Upper lobe of left lung (tissue), 6 donors: ENCODE measurements at regions not wholly inside any gene's neighbourhood (a gene's known extent, or its start where the extent isn't known, plus 50 kb on each side); places are given as distances from the start of the nearest gene placed in this dataset.
"Not testable (repeated sequence)": the region's sequence is repeated elsewhere in the genome, so short reads cannot be mapped to it uniquely, and the experiment has no call there.

ENCODE experiments used
- ATAC-seq, 2 donors: fragments of 200-7000 bp; cut with Tn5 transposase; one replicate each; pipeline ENCODE4 v1.9.1; 2022; ENCODE audit warnings: mild to moderate bottlenecking in 2 of 2, moderate library complexity in 2 of 2; ENCODE audit not compliant: low FRiP score in 2 of 2
- DNase-seq, 2 donors: peaks; one replicate each; pipeline ENCODE4 v3.0.0-alpha.2; 2019 to 2020
- H3K27ac ChIP-seq, 4 donors: fragments of 200-600 bp; sonication (generic); one replicate each; pipeline ENCODE4 v1.5.1; 2016 to 2019
- H3K27me3 ChIP-seq, 4 donors: fragments of 200-600 bp; sonication (generic); one replicate each; pipeline ENCODE4 v1.5.1; 2017 to 2019
- H3K36me3 ChIP-seq, 4 donors: fragments of 200-600 bp; sonication (generic); one replicate each; pipeline ENCODE4 v1.5.1; 2016 to 2019
- H3K4me1 ChIP-seq, 4 donors: fragments of 200-600 bp; sonication (generic); one replicate each; pipeline ENCODE4 v1.5.1; 2018 to 2019
- H3K4me3 ChIP-seq, 4 donors: fragments of 200-600 bp; sonication (generic); one replicate each; pipeline ENCODE4 v1.5.1; 2017 to 2019; ENCODE audit warnings: mild to moderate bottlenecking in 2 of 4, moderate library complexity in 1 of 4
- H3K9me3 ChIP-seq, 4 donors: fragments of 200-600 bp; sonication (generic); one replicate each; pipeline ENCODE4 v1.5.1; 2018 to 2019
- EP300 ChIP-seq, 4 donors: sonication (generic); formaldehyde crosslinking; IDR thresholded peaks; one replicate each; pipeline ENCODE4 v1.5.1; 2017; ENCODE audit warnings: antibody characterized with exemption in 4 of 4, control low read depth in 2 of 4
- POLR2A ChIP-seq, 4 donors: fragments of 450-650 bp; IDR thresholded peaks; one replicate each; pipeline ENCODE4 v1.5.1; 2016 to 2017; ENCODE audit warnings: antibody characterized with exemption in 4 of 4, mild to moderate bottlenecking in 2 of 4
- POLR2AphosphoS5 ChIP-seq, 2 donors: sonication (generic); formaldehyde crosslinking; IDR thresholded peaks; one replicate each; pipeline ENCODE4 v1.5.1; 2017; ENCODE audit warnings: antibody characterized with exemption in 2 of 2
- WGBS, 2 donors: methylation state at CpG; one replicate each; pipeline ENCODE4 v1.1.5; 2017 to 2018; 5-methylcytosine and 5-hydroxymethylcytosine counted together
- TF ChIP-seq, protein P1 (sequence below), 6 experiments: fragments of 450-650 bp in 4 of 6; fragments of 200-600 bp in 2 of 6; sonication (generic) in 2 of 6; IDR thresholded peaks; one replicate each; pipeline ENCODE4 v1.5.1; 2016 to 2019; ENCODE audit warnings: antibody characterized with exemption in 6 of 6
- donor health status: DM: no; HTN: no; CAD: no; lungs with moderate emphysema.
- donor health status: DM: no; HTN: yes; CAD: no; lungs with severe emphysema.

- 52 to 63% methylated on average over 5 of the region's 5 CpGs for WGBS, 2 donors
- ATAC-seq (no peak), DNase-seq (no peak)
- Histone ChIP-seq H3K4me3 (no peak overlapping the region), H3K27me3 (no peaks in the 10 kb centered on the region), H3K36me3 (no peaks in the 10 kb centered on the region), H3K9me3 (no peaks in the 10 kb centered on the region), H3K27ac (no peak overlapping the region), H3K4me1 (no peaks in the 10 kb centered on the region)
- TF ChIP-seq POLR2A (IDR thresholded peaks at IDR 0.05) = no peak
Measured at GRCh38 chr1:5140136-5140535, 485.7 kb downstream of the AJAP1 start.

DNA sequence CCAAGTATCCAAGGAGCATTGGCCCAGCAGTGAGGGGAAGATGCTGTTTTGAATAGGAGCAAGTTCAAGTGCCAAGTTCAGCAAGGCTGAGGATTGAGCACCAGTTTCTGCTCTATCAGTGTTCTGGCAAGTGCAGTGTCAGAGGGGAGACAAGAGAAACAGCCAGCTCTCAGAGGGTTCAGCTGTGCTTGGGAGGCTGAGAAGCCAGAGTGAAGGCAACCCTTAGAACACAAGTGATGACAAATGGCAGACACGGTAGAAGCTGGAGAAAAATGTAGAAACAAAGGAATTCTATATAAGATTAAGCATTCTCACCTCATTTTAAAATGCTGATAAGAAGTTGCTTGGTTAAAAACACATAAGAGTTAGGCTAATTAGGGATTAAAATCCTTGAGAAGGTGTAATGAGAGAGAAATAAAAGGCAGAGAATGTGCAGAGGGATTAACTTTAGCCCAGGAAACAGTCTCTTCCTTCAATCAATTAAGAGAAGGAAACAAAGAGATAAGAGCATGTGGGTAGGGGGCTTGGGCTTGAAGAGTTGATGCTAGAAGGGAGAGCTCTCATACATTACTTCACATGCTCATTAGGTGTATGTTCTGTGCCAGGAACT, 475.4 kb downstream of the AJAP1 start:
- Histone ChIP-seq H3K4me3 (no peak overlapping the region), H3K27ac (no peak overlapping the region), H3K4me1 (no peaks in the 10 kb centered on the region), H3K27me3 (no peaks in the 10 kb centered on the region), H3K9me3 (peaks cover 0 to 6% (median 0%) of the 10 kb centered on the region in 4 donors), H3K36me3 (no peaks in the 10 kb centered on the region)
- 13 to 37% methylated on average over 1 of the region's 1 CpG for whole genome bisulfite sequencing, 2 donors
- no peak for DNase-seq
- TF ChIP-seq EP300 (IDR thresholded peaks at IDR 0.05) (no peak), POLR2A (IDR thresholded peaks at IDR 0.05) (no peak), POLR2AphosphoS5 (IDR thresholded peaks at IDR 0.05) (no peak)
- TF ChIP-seq, protein P1, sequence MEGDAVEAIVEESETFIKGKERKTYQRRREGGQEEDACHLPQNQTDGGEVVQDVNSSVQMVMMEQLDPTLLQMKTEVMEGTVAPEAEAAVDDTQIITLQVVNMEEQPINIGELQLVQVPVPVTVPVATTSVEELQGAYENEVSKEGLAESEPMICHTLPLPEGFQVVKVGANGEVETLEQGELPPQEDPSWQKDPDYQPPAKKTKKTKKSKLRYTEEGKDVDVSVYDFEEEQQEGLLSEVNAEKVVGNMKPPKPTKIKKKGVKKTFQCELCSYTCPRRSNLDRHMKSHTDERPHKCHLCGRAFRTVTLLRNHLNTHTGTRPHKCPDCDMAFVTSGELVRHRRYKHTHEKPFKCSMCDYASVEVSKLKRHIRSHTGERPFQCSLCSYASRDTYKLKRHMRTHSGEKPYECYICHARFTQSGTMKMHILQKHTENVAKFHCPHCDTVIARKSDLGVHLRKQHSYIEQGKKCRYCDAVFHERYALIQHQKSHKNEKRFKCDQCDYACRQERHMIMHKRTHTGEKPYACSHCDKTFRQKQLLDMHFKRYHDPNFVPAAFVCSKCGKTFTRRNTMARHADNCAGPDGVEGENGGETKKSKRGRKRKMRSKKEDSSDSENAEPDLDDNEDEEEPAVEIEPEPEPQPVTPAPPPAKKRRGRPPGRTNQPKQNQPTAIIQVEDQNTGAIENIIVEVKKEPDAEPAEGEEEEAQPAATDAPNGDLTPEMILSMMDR (IDR thresholded peaks at IDR 0.05) = no peak
- ATAC-seq = no peak

GRCh38 chr1:5125208-5125607, 470.8 kb downstream of the AJAP1 start:
- no peaks in the 10 kb centered on the region for H3K36me3 ChIP-seq
- DNase-seq = no peak
- no peak for ATAC-seq
- peaks cover 0 to 6% (median 0%) of the 10 kb centered on the region in 4 donors for H3K9me3 ChIP-seq
- TF ChIP-seq, protein P1 (IDR thresholded peaks at IDR 0.05) = no peak
- no peak for TF ChIP-seq POLR2A (IDR thresholded peaks at IDR 0.05)
- TF ChIP-seq EP300 (IDR thresholded peaks at IDR 0.05) = no peak
- no peak for TF ChIP-seq POLR2AphosphoS5 (IDR thresholded peaks at IDR 0.05)
- 64 to 70% methylated on average over 7 of the region's 7 CpGs for WGBS, 2 donors
- H3K27ac ChIP-seq = no peak overlapping the region
- no peaks in the 10 kb centered on the region for H3K27me3 ChIP-seq
- no peaks in the 10 kb centered on the region for H3K4me1 ChIP-seq
- H3K4me3 ChIP-seq = no peak overlapping the region

GRCh38 chr1:5120559-5120958, 466.1 kb downstream of the AJAP1 start:
- DNase-seq (no peak), ATAC-seq (no peak)
- Histone ChIP-seq H3K36me3 (no peaks in the 10 kb centered on the region), H3K4me1 (no peaks in the 10 kb centered on the region), H3K4me3 (no peak overlapping the region), H3K27me3 (no peaks in the 10 kb centered on the region), H3K9me3 (no peaks in the 10 kb centered on the region), H3K27ac (no peak overlapping the region)
- TF ChIP-seq POLR2AphosphoS5 (IDR thresholded peaks at IDR 0.05) (no peak), EP300 (IDR thresholded peaks at IDR 0.05) (no peak), POLR2A (IDR thresholded peaks at IDR 0.05) (no peak)
- TF ChIP-seq, protein P1 (IDR thresholded peaks at IDR 0.05) = no peak
- WGBS, 2 donors = 79 to 92% methylated on average over 1 of the region's 1 CpG

- DNase-seq (peak in 1 of 2 donors; percentile 26), ATAC-seq (no peak)
- TF ChIP-seq EP300 (IDR thresholded peaks at IDR 0.05) (no peak), POLR2A (IDR thresholded peaks at IDR 0.05) (no peak), POLR2AphosphoS5 (IDR thresholded peaks at IDR 0.05) (no peak)
- TF ChIP-seq, protein P1 (IDR thresholded peaks at IDR 0.05) = no peak
- WGBS, 2 donors = 61 to 64% methylated on average over 11 of the region's 11 CpGs
- H3K27ac ChIP-seq = no peak overlapping the region
- H3K4me1 ChIP-seq = no peaks in the 10 kb centered on the region
- H3K4me3 ChIP-seq = no peak overlapping the region
- H3K9me3 ChIP-seq = no peaks in the 10 kb centered on the region
- no peaks in the 10 kb centered on the region for H3K36me3 ChIP-seq
- H3K27me3 ChIP-seq = no peaks in the 10 kb centered on the region
Measured at GRCh38 chr1:5119366-5120234, 465.2 kb downstream of the AJAP1 start.

GRCh38 chr1:5118771-5119170, 464.4 kb downstream of the AJAP1 start:
- H3K9me3 ChIP-seq, H3K4me3 ChIP-seq, DNase-seq, H3K36me3 ChIP-seq, H3K4me1 ChIP-seq, H3K27me3 ChIP-seq, H3K27ac ChIP-seq, ATAC-seq: not testable (repeated sequence)
- WGBS, 2 donors = 84 to 94% methylated on average over 10 of the region's 10 CpGs

DNA sequence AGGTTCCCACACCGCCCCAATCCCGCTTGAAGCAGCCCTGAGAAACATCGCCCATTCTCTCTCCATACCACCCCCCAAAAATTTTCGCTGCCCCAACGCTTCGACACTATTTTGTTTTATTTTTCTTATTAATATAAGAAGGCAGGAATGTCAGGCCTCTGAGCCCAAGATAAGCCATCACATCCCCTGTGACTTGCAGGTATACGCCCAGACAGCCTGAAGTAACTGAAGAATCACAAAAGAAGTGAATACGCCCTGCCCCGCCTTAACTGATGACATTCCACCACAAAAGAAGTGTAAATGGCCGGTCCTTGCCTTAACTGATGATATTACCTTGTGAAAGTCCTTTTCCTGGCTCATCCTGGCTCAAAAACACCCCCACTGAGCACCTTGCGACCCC, 463.9 kb downstream of the AJAP1 start:
- DNase-seq, H3K9me3 ChIP-seq, H3K27ac ChIP-seq, H3K4me1 ChIP-seq, ATAC-seq, H3K27me3 ChIP-seq, H3K4me3 ChIP-seq, H3K36me3 ChIP-seq: not testable (repeated sequence)
- WGBS, 2 donors = 69 to 95% methylated on average over 4 to 10 of the region's 11 CpGs
